ENCODE measurements at regions not wholly inside any gene's neighbourhood (a gene's known extent, or its start where the extent isn't known, plus 50 kb on each side); places are given as distances from the start of the nearest gene placed in this dataset.
"Not testable (repeated sequence)": the region's sequence is repeated elsewhere in the genome, so short reads cannot be mapped to it uniquely, and the experiment has no call there.

DNA sequence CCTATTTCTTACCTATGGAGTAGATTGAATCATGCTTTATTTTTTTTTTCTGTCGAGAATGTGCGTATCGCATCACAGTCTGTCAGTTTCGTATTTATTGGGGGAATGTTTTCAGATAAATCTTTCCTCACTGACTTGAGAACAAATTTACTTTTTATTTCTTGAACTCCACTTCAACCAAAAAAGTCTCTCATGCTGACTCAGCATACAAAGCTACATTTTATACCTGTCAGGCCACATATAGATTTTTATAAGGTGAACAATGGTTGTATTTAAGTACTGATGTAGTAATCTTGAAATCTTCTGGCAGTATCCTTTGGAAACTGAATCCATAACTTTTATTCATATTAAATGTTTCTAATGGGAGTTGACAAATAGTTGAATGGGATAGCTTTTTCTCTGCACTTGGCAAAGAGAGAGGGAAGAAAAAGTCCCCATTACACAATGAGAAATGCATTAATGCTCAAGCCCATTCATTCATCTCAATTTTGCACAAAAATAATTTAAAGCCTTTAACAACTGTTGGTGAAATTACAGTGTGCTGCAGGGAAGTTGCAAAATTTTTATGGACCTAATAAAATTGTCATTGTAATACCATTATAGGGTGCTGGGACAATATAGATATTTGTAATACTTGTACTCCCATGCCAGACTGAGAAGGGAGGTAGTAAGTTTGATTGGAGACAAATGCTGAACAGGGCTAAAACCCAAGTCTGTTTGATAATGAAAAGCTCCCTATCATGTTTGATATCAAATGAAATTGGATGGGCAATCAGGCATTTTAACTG, 367.6 kb downstream of the HLX start:
- Histone ChIP-seq H3K27ac (no peak overlapping the region), H3K4me3 (no peak overlapping the region), H3K27me3 (no peaks in the 10 kb centered on the region), H3K4me1 (peaks cover 0 to under 1% of the 10 kb centered on the region in 2 donors), H3K9me3 (no peaks in the 10 kb centered on the region), H3K36me3 (no peaks in the 10 kb centered on the region)
- TF ChIP-seq, protein P1, sequence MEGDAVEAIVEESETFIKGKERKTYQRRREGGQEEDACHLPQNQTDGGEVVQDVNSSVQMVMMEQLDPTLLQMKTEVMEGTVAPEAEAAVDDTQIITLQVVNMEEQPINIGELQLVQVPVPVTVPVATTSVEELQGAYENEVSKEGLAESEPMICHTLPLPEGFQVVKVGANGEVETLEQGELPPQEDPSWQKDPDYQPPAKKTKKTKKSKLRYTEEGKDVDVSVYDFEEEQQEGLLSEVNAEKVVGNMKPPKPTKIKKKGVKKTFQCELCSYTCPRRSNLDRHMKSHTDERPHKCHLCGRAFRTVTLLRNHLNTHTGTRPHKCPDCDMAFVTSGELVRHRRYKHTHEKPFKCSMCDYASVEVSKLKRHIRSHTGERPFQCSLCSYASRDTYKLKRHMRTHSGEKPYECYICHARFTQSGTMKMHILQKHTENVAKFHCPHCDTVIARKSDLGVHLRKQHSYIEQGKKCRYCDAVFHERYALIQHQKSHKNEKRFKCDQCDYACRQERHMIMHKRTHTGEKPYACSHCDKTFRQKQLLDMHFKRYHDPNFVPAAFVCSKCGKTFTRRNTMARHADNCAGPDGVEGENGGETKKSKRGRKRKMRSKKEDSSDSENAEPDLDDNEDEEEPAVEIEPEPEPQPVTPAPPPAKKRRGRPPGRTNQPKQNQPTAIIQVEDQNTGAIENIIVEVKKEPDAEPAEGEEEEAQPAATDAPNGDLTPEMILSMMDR (IDR thresholded peaks at IDR 0.05 in 4 of 5, conservative IDR thresholded peaks at IDR 0.05 in 1 of 5), result no peak
- no peak for TF ChIP-seq POLR2A (IDR thresholded peaks at IDR 0.05)
- in situ Hi-C loops (cut with MboI; ENCODE audit: low sequenced_read_pairs in 4 of 4) (no loop called here), intact Hi-C loops (cut with DNase I; ENCODE audit: low total_unique reads) (no loop called here)
- no peak for DNase-seq
- no peak for ATAC-seq

DNA sequence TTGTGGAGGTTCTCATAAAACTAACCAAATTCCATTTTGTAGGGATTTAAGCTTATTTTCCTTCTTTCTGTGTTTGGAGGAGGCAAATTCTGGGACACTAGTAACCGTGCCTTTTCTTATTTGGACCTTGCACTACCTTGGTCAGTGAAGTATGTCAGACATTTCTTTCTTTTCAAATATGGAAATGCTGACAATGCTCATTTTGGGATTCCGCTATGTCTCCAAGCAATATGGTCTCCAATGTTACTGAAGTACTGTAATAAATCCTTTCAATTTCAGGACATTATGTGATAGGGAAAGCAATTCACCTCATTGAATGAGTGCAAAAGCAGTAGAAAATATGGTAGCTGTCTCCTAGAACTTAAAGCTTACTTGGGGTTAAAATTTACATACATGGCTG, 372.3 kb downstream of the HLX start:
- Histone ChIP-seq H3K27me3 (no peaks in the 10 kb centered on the region), H3K27ac (no peak overlapping the region), H3K4me3 (no peak overlapping the region), H3K4me1 (no peaks in the 10 kb centered on the region), H3K36me3 (no peaks in the 10 kb centered on the region), H3K9me3 (no peaks in the 10 kb centered on the region)
- no peak for ATAC-seq
- TF ChIP-seq, protein P1 (IDR thresholded peaks at IDR 0.05 in 4 of 5, conservative IDR thresholded peaks at IDR 0.05 in 1 of 5), result no peak
- no peak for TF ChIP-seq POLR2A (IDR thresholded peaks at IDR 0.05)
- DNase-seq, result no peak
- in situ Hi-C loops (cut with MboI; ENCODE audit: low sequenced_read_pairs in 4 of 4) (loop anchor here in 1 of 4 donors (25.0 kb wide), 1 partner anchor 186 kb away; no protein-coding TSS in a partner anchor), intact Hi-C loops (cut with DNase I; ENCODE audit: low total_unique reads) (no loop called here)

DNA sequence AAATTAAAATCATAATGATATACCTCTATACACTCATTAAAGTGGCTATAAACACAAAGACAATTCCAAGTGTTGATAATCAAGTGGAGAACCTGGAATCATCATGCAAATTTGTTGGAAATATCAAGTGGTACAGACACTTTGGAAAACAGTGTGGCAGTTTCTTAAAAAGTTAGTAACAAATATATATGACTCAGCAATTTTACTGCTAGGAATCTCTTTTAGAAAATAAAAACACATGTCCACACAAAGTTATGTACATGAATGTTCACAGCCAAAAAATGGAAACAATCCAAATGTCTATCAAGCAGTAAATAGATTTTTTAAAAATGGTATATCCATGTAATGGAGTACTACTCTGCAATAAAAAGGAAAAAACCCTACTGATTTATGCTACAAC, 375.6 kb downstream of the HLX start:
- no peak for ATAC-seq
- in situ Hi-C loops (cut with MboI; ENCODE audit: low sequenced_read_pairs in 4 of 4), result loop anchor here in 1 of 4 donors (25.0 kb wide), 1 partner anchor 182 kb away; no protein-coding TSS in a partner anchor

DNA sequence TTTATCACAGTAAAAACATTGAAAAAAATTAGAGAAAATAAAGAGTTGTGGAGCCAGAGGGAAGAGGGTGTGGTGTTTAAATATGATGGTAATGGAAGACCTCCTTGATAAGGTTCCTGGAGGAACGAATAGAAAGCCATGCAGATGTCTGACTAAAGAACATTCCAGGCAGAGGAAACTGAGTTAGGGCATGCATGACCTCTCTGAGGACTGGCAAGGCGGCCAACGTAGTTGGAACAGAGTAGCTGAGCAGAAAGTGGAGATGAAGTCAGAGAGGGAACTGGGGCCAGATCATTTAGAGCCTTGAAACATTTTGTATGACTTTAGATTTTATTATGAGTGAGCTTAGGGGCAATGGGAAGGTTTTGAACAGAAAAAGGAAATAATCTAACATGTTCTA, 377.5 kb downstream of the HLX start:
- ATAC-seq, result no peak
- Histone ChIP-seq H3K36me3 (no peaks in the 10 kb centered on the region), H3K27me3 (no peaks in the 10 kb centered on the region), H3K4me3 (no peak overlapping the region), H3K9me3 (no peaks in the 10 kb centered on the region), H3K27ac (no peak overlapping the region), H3K4me1 (no peaks in the 10 kb centered on the region)
- in situ Hi-C loops (cut with MboI; ENCODE audit: low sequenced_read_pairs in 4 of 4) (loop anchor here in 1 of 4 donors (25.0 kb wide), 1 partner anchor 181 kb away; no protein-coding TSS in a partner anchor), intact Hi-C loops (cut with DNase I; ENCODE audit: low total_unique reads) (no loop called here)
- TF ChIP-seq, protein P1 (IDR thresholded peaks at IDR 0.05 in 4 of 5, conservative IDR thresholded peaks at IDR 0.05 in 1 of 5), result no peak
- TF ChIP-seq POLR2A (IDR thresholded peaks at IDR 0.05), result no peak
- DNase-seq, result no peak

More for the DNA sequence above, 375.6 kb downstream of the HLX start:
- Histone ChIP-seq H3K27ac (no peak overlapping the region), H3K4me1 (no peaks in the 10 kb centered on the region), H3K36me3 (no peaks in the 10 kb centered on the region), H3K4me3 (no peak overlapping the region), H3K9me3 (no peaks in the 10 kb centered on the region), H3K27me3 (no peaks in the 10 kb centered on the region)
- no peak for DNase-seq
- intact Hi-C loops (cut with DNase I; ENCODE audit: low total_unique reads), result no loop called here
- TF ChIP-seq POLR2A (IDR thresholded peaks at IDR 0.05), result no peak
- TF ChIP-seq, protein P1 (IDR thresholded peaks at IDR 0.05 in 4 of 5, conservative IDR thresholded peaks at IDR 0.05 in 1 of 5), result no peak

DNA sequence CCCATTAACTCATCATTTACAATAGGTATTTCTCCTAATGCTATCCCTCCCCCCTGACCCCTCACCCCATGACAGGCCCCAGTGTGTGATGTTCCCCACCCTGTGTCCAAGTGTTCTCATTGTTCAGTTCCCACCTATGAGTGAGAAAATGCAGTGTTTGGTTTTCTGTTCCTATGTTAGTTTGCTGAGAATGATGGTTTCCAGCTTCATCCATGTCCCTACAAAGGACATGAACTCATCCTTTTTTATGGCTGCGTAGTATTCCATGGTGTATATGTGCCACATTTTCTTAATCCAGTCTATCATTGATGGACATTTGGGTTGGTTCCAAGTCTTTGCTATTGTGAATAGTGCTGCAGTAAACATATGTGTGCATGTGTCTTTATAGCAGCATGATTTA, 378.3 kb downstream of the HLX start:
- H3K4me3 ChIP-seq; H3K9me3 ChIP-seq; intact Hi-C loops (cut with DNase I; ENCODE audit: low total_unique reads); ATAC-seq; H3K27me3 ChIP-seq; DNase-seq; H3K27ac ChIP-seq; H3K4me1 ChIP-seq; H3K36me3 ChIP-seq: not testable (repeated sequence)
- in situ Hi-C loops (cut with MboI; ENCODE audit: low sequenced_read_pairs in 4 of 4), result loop anchor here in 1 of 4 donors (25.0 kb wide), 1 partner anchor 180 kb away; no protein-coding TSS in a partner anchor

DNA sequence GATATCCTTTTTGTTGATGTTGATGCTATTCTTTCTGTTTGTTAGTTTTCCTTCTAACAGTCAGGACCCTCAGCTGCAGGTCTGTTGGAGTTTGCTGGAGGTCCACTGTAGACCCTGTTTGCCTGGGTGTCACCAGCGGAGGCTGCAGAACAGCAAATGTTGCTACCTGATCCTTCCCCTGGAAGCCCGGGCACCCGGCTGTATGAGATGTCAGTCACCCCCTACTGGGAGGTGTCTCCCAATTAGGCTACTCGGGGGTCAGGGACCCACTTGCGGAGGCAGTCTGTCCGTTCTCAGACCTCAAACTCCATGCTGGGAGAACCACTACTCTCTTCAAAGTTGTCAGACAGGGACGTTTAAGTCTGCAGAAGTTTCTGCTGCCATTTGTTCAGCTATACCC, 383.4 kb downstream of the HLX start:
- H3K4me1 ChIP-seq, H3K9me3 ChIP-seq, DNase-seq, H3K36me3 ChIP-seq, H3K27me3 ChIP-seq, ATAC-seq, H3K4me3 ChIP-seq, H3K27ac ChIP-seq: not testable (repeated sequence)
- in situ Hi-C loops (cut with MboI; ENCODE audit: low sequenced_read_pairs in 4 of 4) (loop anchor here (10.0 to 25.0 kb wide), 3 partner anchors 172 to 1192 kb away; no protein-coding TSS in a partner anchor), intact Hi-C loops (cut with DNase I; ENCODE audit: low total_unique reads) (loop anchor here (5.0 kb wide), 1 partner anchor 175 kb away; no protein-coding TSS in a partner anchor)
